ENCODE measurements at regions not wholly inside any gene's neighbourhood (a gene's known extent, or its start where the extent isn't known, plus 50 kb on each side); places are given as distances from the start of the nearest gene placed in this dataset.

- TF ChIP-seq, protein P1, sequence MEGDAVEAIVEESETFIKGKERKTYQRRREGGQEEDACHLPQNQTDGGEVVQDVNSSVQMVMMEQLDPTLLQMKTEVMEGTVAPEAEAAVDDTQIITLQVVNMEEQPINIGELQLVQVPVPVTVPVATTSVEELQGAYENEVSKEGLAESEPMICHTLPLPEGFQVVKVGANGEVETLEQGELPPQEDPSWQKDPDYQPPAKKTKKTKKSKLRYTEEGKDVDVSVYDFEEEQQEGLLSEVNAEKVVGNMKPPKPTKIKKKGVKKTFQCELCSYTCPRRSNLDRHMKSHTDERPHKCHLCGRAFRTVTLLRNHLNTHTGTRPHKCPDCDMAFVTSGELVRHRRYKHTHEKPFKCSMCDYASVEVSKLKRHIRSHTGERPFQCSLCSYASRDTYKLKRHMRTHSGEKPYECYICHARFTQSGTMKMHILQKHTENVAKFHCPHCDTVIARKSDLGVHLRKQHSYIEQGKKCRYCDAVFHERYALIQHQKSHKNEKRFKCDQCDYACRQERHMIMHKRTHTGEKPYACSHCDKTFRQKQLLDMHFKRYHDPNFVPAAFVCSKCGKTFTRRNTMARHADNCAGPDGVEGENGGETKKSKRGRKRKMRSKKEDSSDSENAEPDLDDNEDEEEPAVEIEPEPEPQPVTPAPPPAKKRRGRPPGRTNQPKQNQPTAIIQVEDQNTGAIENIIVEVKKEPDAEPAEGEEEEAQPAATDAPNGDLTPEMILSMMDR (IDR thresholded peaks at IDR 0.05): no peak
- no peak for TF ChIP-seq POLR2A (IDR thresholded peaks at IDR 0.05)
Observed at GRCh38 chr4:114034189-114034588, 54.7 kb upstream of the ARSJ start.
